GM10266 (cell line): ENCODE measurements at regions not wholly inside any gene's neighbourhood (a gene's known extent, or its start where the extent isn't known, plus 50 kb on each side); places are given as distances from the start of the nearest gene placed in this dataset.

Experiments
- DNase-seq: peaks from one replicate; pipeline ENCODE4 v3.0.0; 2012; ENCODE audit errors: extremely low spot score
- CTCF ChIP-seq: IDR thresholded peaks from 2 replicates; pipeline ENCODE4 v1.5.1; 2012; ENCODE audit warnings: mild to moderate bottlenecking, low read depth; ENCODE audit not compliant: control insufficient read depth, insufficient read depth; ENCODE audit errors: missing control alignments

GRCh38 chr13:111484959-111485358 is 164.5 kb downstream of the TEX29 start:
- no peak for DNase-seq
- TF ChIP-seq CTCF, result no peak

GRCh38 chr13:111485491-111486250 is 165.2 kb downstream of the TEX29 start:
- TF ChIP-seq CTCF, result no peak
- DNase-seq, result no peak

GRCh38 chr13:111486331-111486730 is 165.9 kb downstream of the TEX29 start:
- TF ChIP-seq CTCF, result no peak

GRCh38 chr13:111486801-111487200 is 166.4 kb downstream of the TEX29 start:
- TF ChIP-seq CTCF, result no peak
- no peak for DNase-seq

More at GRCh38 chr13:111486331-111486730, 165.9 kb downstream of the TEX29 start:
- no peak for DNase-seq

GRCh38 chr13:111488486-111489132 is 168.2 kb downstream of the TEX29 start:
- TF ChIP-seq CTCF, result no peak
- no peak for DNase-seq

- no peak for TF ChIP-seq CTCF
- no peak for DNase-seq
Observed at GRCh38 chr13:111489301-111489700, 168.9 kb downstream of the TEX29 start.

- TF ChIP-seq CTCF, result no peak
- DNase-seq, result no peak
Observed at GRCh38 chr13:111490611-111491010, 170.2 kb downstream of the TEX29 start.
